B cell (primary cell): ENCODE measurements at regions not wholly inside any gene's neighbourhood (a gene's known extent, or its start where the extent isn't known, plus 50 kb on each side); places are given as distances from the start of the nearest gene placed in this dataset.

ENCODE experiments used
- ATAC-seq: fragments of 200-7000 bp; cut with Tn5 transposase; one replicate; pipeline ENCODE4 v1.10.0; 2021; ENCODE audit warnings: low read depth, mild to moderate bottlenecking, moderate number of reproducible peaks, moderate library complexity
- CTCF ChIA-PET: fragments of 350-600 bp; sonication (Branson Sonifier 250); formaldehyde crosslinking; loops from one replicate; lab custom pipeline; 2021; ENCODE audit warnings: antibody characterized with exemption, inconsistent platforms; lab: Charles Lee
- POLR2A ChIA-PET: fragments of 350-600 bp; sonication (Branson Sonifier 250); formaldehyde crosslinking; loops from one replicate; lab custom pipeline; 2021; ENCODE audit warnings: antibody characterized with exemption; lab: Charles Lee
- DNase-seq: peaks from one replicate; pipeline ENCODE4 v3.0.0; 2013
- H2AFZ ChIP-seq: 2 replicates; pipeline ENCODE4 v1.6.1; 2012; ENCODE audit warnings: mild to moderate bottlenecking, low read depth, low read length; ENCODE audit not compliant: insufficient read depth, poor library complexity, severe bottlenecking
- H3K27ac ChIP-seq, 2 donors: 1 replicate in 1 of 2; 2 replicates in 1 of 2; pipeline ENCODE4 v1.5.1; 2012 to 2013; ENCODE audit warnings: low read length in 2 of 2, mild to moderate bottlenecking in 2 of 2, moderate library complexity in 1 of 2
- H3K27me3 ChIP-seq, 4 experiments: fragments of 200-600 bp in 1 of 4; sonication (generic) in 1 of 4; replicated peaks in 1 of 4; 1 replicate in 2 of 4; 2 replicates in 2 of 4; pipeline versions ENCODE4 v1.6.1 to v1.7.0; 2013 to 2016; ENCODE audit warnings: low read length in 3 of 4, mild to moderate bottlenecking in 2 of 4, mixed read lengths in 1 of 4, moderate library complexity in 1 of 4; ENCODE audit not compliant: insufficient read depth in 4 of 4, control insufficient read depth in 3 of 4; ENCODE audit errors: control extremely low read depth in 1 of 4
- H3K36me3 ChIP-seq, 2 experiments: replicated peaks in 1 of 2; 1 replicate in 1 of 2; 2 replicates in 1 of 2; pipeline versions ENCODE4 v1.6.1 to v1.7.1; 2013; ENCODE audit warnings: low read length in 1 of 2; ENCODE audit not compliant: insufficient read depth in 2 of 2, control insufficient read depth in 1 of 2; ENCODE audit errors: control extremely low read depth in 1 of 2, extremely low read depth in 1 of 2
- H3K4me1 ChIP-seq, 2 donors: fragments of 200-600 bp in 1 of 2; sonication (generic) in 1 of 2; 1 replicate in 1 of 2; 2 replicates in 1 of 2; pipeline versions ENCODE4 v1.5.1 to v1.6.1; 2013 to 2017; ENCODE audit warnings: low read length in 2 of 2; ENCODE audit not compliant: control insufficient read depth in 2 of 2, insufficient read depth in 2 of 2
- H3K4me2 ChIP-seq: replicated peaks from 2 replicates; pipeline ENCODE3; 2012; ENCODE audit warnings: mild to moderate bottlenecking, low read depth, low read length; ENCODE audit not compliant: poor library complexity, severe bottlenecking
- H3K4me3 ChIP-seq, 5 experiments: fragments of 200-600 bp in 1 of 5; sonication (generic) in 1 of 5; 1 replicate in 3 of 5; 2 replicates in 2 of 5; pipeline versions ENCODE4 v1.5.1 to v1.7.0; 2011 to 2016; ENCODE audit warnings: low read length in 4 of 5, mild to moderate bottlenecking in 4 of 5, low read depth in 2 of 5, control low read depth in 1 of 5, moderate library complexity in 1 of 5; ENCODE audit not compliant: insufficient read depth in 1 of 5; ENCODE audit errors: control extremely low read depth in 1 of 5, extremely low read depth in 1 of 5
- H3K79me2 ChIP-seq: fragments of 200-600 bp; sonication (generic); one replicate; pipeline ENCODE4 v1.6.0; 2016; ENCODE audit warnings: low read length; ENCODE audit not compliant: control insufficient read depth, insufficient read depth
- H3K9ac ChIP-seq: fragments of 200-600 bp; sonication (generic); 2 replicates; pipeline ENCODE4 v1.6.1; 2017; ENCODE audit warnings: mild to moderate bottlenecking, low read length, moderate library complexity
- H3K9me3 ChIP-seq, 3 donors: one replicate each; pipeline versions ENCODE4 v1.6.1 to v1.7.1; 2013; ENCODE audit warnings: low read length in 2 of 3; ENCODE audit not compliant: control insufficient read depth in 2 of 3, insufficient read depth in 1 of 3; ENCODE audit errors: control extremely low read depth in 1 of 3
- H4K20me1 ChIP-seq: 2 replicates; pipeline ENCODE4 v1.6.0; 2012; ENCODE audit warnings: mild to moderate bottlenecking, low read length; ENCODE audit not compliant: insufficient read depth, control insufficient read depth, poor library complexity, severe bottlenecking
- H3K27ac Mint-ChIP-seq: one replicate; pipeline ENCODE4 v1.8.0; 2021; ENCODE audit warnings: mixed read lengths
- H3K27me3 Mint-ChIP-seq: one replicate; pipeline ENCODE4 v1.8.0; 2021; ENCODE audit warnings: mixed read lengths
- H3K4me1 Mint-ChIP-seq: one replicate; pipeline ENCODE4 v1.8.0; 2021; ENCODE audit warnings: mixed read lengths
- H3K4me3 Mint-ChIP-seq: one replicate; pipeline ENCODE4 v1.8.0; 2021; ENCODE audit warnings: mixed read lengths
- H3K9me3 Mint-ChIP-seq: one replicate; pipeline ENCODE4 v1.8.0; 2022; ENCODE audit warnings: mixed read lengths; ENCODE audit not compliant: insufficient read depth
- CTCF ChIP-seq: fragments of 200-600 bp; IDR thresholded peaks from one replicate; pipeline ENCODE4 v1.8.0; 2022; ENCODE audit warnings: antibody characterized with exemption, mild to moderate bottlenecking
- EZH2 ChIP-seq: IDR thresholded peaks from 2 replicates; pipeline ENCODE4 v1.6.1; 2012; ENCODE audit warnings: borderline replicate concordance, low read depth, mild to moderate bottlenecking, moderate library complexity, low read length; ENCODE audit not compliant: insufficient read depth, poor library complexity, severe bottlenecking
- whole genome bisulfite sequencing: methylation state at CpG from one replicate; pipeline ENCODE4 v1.1.5; 2013; ENCODE audit warnings: missing lambda C conversion rate; ENCODE audit not compliant: insufficient coverage; 5-methylcytosine and 5-hydroxymethylcytosine counted together
- intact Hi-C: fragments of 100-400 bp; cut with micrococcal nuclease; formaldehyde crosslinking; loops from one replicate; pipeline ENCODE4 v1.10.0; 2022

GRCh38 chr20:11252447-11252846, 578.6 kb upstream of the JAG1 start:
- DNase-seq (no peak), ATAC-seq (no peak)
- intact Hi-C loops: no loop called here
- H3K27me3 ChIP-seq: no peaks in the 10 kb centered on the region
- WGBS: no CpG with 5 or more reads among the region's 1 CpG
- ChIA-PET POLR2A (no interaction called here), CTCF (no interaction called here)
- no peaks in the 10 kb centered on the region for H3K9me3 ChIP-seq
- H3K4me3 Mint-ChIP-seq: no peak overlapping the region
- no peaks in the 10 kb centered on the region for H3K4me1 Mint-ChIP-seq
- H3K27me3 Mint-ChIP-seq: no peaks in the 10 kb centered on the region
- H3K36me3 ChIP-seq: no peaks in the 10 kb centered on the region
- no peak overlapping the region for H3K4me2 ChIP-seq
- no peak for TF ChIP-seq CTCF
- no peak for TF ChIP-seq EZH2
- H4K20me1 ChIP-seq: no peaks in the 10 kb centered on the region
- no peak overlapping the region for H3K4me3 ChIP-seq
- H3K79me2 ChIP-seq: no peaks in the 10 kb centered on the region
- no peak overlapping the region for H3K9ac ChIP-seq
- peaks cover 4% of the 10 kb centered on the region for H3K9me3 Mint-ChIP-seq
- no peak overlapping the region for H2AFZ ChIP-seq
- no peak overlapping the region for H3K27ac ChIP-seq
- H3K27ac Mint-ChIP-seq: no peak overlapping the region
- H3K4me1 ChIP-seq: no peaks in the 10 kb centered on the region

GRCh38 chr20:11255455-11255854, 581.7 kb upstream of the JAG1 start:
- Mint-ChIP-seq H3K4me3 (no peak overlapping the region), H3K4me1 (no peaks in the 10 kb centered on the region)
- WGBS: no CpG with 5 or more reads among the region's 1 CpG

More at GRCh38 chr20:11255455-11255854, 581.7 kb upstream of the JAG1 start:
- Mint-ChIP-seq H3K27me3 (no peaks in the 10 kb centered on the region), H3K27ac (no peak overlapping the region), H3K9me3 (peaks cover 4% of the 10 kb centered on the region)
- Histone ChIP-seq H3K9me3 (peaks cover 0 to 4% (median 0%) of the 10 kb centered on the region in 3 donors), H3K4me1 (no peaks in the 10 kb centered on the region), H3K79me2 (no peaks in the 10 kb centered on the region), H3K4me2 (no peak overlapping the region), H4K20me1 (no peaks in the 10 kb centered on the region), H2AFZ (no peak overlapping the region), H3K27ac (no peak overlapping the region), H3K4me3 (no peak overlapping the region), H3K27me3 (no peaks in the 10 kb centered on the region), H3K36me3 (no peaks in the 10 kb centered on the region), H3K9ac (no peak overlapping the region)
- DNase-seq (no peak), ATAC-seq (no peak)
- CTCF ChIA-PET: no interaction called here
- POLR2A ChIA-PET: no interaction called here
- intact Hi-C loops: no loop called here
- TF ChIP-seq EZH2 (no peak), CTCF (no peak)
